ENCODE measurements at regions not wholly inside any gene's neighbourhood (a gene's known extent, or its start where the extent isn't known, plus 50 kb on each side); places are given as distances from the start of the nearest gene placed in this dataset.

GRCh38 chr21:43337901-43338655 lies 88.9 kb downstream of the SIK1 start:
- TF ChIP-seq, protein P1, sequence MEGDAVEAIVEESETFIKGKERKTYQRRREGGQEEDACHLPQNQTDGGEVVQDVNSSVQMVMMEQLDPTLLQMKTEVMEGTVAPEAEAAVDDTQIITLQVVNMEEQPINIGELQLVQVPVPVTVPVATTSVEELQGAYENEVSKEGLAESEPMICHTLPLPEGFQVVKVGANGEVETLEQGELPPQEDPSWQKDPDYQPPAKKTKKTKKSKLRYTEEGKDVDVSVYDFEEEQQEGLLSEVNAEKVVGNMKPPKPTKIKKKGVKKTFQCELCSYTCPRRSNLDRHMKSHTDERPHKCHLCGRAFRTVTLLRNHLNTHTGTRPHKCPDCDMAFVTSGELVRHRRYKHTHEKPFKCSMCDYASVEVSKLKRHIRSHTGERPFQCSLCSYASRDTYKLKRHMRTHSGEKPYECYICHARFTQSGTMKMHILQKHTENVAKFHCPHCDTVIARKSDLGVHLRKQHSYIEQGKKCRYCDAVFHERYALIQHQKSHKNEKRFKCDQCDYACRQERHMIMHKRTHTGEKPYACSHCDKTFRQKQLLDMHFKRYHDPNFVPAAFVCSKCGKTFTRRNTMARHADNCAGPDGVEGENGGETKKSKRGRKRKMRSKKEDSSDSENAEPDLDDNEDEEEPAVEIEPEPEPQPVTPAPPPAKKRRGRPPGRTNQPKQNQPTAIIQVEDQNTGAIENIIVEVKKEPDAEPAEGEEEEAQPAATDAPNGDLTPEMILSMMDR (IDR thresholded peaks at IDR 0.05), result no peak
- no peak for TF ChIP-seq POLR2AphosphoS5 (IDR thresholded peaks at IDR 0.05)
- no peak for TF ChIP-seq POLR2A (IDR thresholded peaks at IDR 0.05)
